Keratinocyte (primary cell): ENCODE measurements at regions not wholly inside any gene's neighbourhood (a gene's known extent, or its start where the extent isn't known, plus 50 kb on each side); places are given as distances from the start of the nearest gene placed in this dataset.

ENCODE experiments used
- DNase-seq: peaks from one replicate; pipeline ENCODE4 v3.0.0-alpha.2; 2011; ENCODE audit warnings: low read depth, missing footprints, low spot score
- FAIRE-seq: peaks from 2 replicates; lab custom pipeline; 2011; peaks lifted over from hg19 to GRCh38; lab: Jason Lieb, UNC
- H2AFZ ChIP-seq: 2 replicates; pipeline ENCODE4 v1.6.0; 2012; ENCODE audit warnings: low read length, control low read depth, inconsistent platforms; ENCODE audit not compliant: control insufficient read depth
- H3K27ac ChIP-seq: 2 replicates; pipeline ENCODE4 v1.5.1; 2011; ENCODE audit warnings: low read length; ENCODE audit not compliant: control insufficient read depth, insufficient read depth
- H3K27me3 ChIP-seq: 3 replicates; pipeline ENCODE4 v1.6.0; 2011; ENCODE audit warnings: low read length; ENCODE audit not compliant: control insufficient read depth, insufficient read depth; ENCODE audit errors: extremely low read depth
- H3K36me3 ChIP-seq, 2 experiments: 2 replicates in 1 of 2; 3 replicates in 1 of 2; pipeline ENCODE4 v1.5.1; 2011; ENCODE audit warnings: low read length in 2 of 2, mild to moderate bottlenecking in 1 of 2; ENCODE audit not compliant: control insufficient read depth in 2 of 2, insufficient read depth in 2 of 2; ENCODE audit errors: extremely low read depth in 1 of 2
- H3K4me1 ChIP-seq: 3 replicates; pipeline ENCODE4 v1.5.1; 2011; ENCODE audit warnings: low read length; ENCODE audit not compliant: control insufficient read depth, insufficient read depth; ENCODE audit errors: extremely low read depth
- H3K4me2 ChIP-seq: 3 replicates; pipeline ENCODE4 v1.6.0; 2011; ENCODE audit warnings: low read depth, low read length; ENCODE audit not compliant: control insufficient read depth, insufficient read depth; ENCODE audit errors: extremely low read depth
- H3K4me3 ChIP-seq, 3 experiments: fragments of 200-600 bp in 1 of 3; sonication (generic) in 1 of 3; 2 replicates in 2 of 3; 3 replicates in 1 of 3; pipeline ENCODE4 v1.5.1; 2011 to 2016; ENCODE audit warnings: low read length in 3 of 3, mild to moderate bottlenecking in 3 of 3, control low read depth in 2 of 3, inconsistent platforms in 1 of 3, low read depth in 1 of 3, mixed read lengths in 1 of 3, mixed run types in 1 of 3, moderate library complexity in 1 of 3; ENCODE audit not compliant: control insufficient read depth in 2 of 3, insufficient read depth in 2 of 3; ENCODE audit errors: extremely low read depth in 1 of 3
- H3K79me2 ChIP-seq: 2 replicates; pipeline ENCODE4 v1.6.0; 2012; ENCODE audit warnings: low read length; ENCODE audit not compliant: control insufficient read depth, insufficient read depth
- H3K9ac ChIP-seq: 3 replicates; pipeline ENCODE4 v1.6.0; 2011; ENCODE audit warnings: low read length; ENCODE audit not compliant: control insufficient read depth, insufficient read depth; ENCODE audit errors: extremely low read depth
- H3K9me1 ChIP-seq: 3 replicates; pipeline ENCODE4 v1.6.0; 2011; ENCODE audit warnings: low read length; ENCODE audit not compliant: control insufficient read depth, insufficient read depth; ENCODE audit errors: extremely low read depth
- H3K9me3 ChIP-seq: 2 replicates; pipeline ENCODE4 v1.5.1; 2012; ENCODE audit warnings: low read depth, low read length; ENCODE audit not compliant: control insufficient read depth
- H4K20me1 ChIP-seq: 3 replicates; pipeline ENCODE4 v1.6.0; 2011; ENCODE audit warnings: low read length; ENCODE audit not compliant: control insufficient read depth, insufficient read depth; ENCODE audit errors: extremely low read depth
- EZH2 ChIP-seq: IDR thresholded peaks from one replicate; pipeline ENCODE4 v1.6.1; 2012; ENCODE audit warnings: inconsistent platforms, mild to moderate bottlenecking, low read length, moderate library complexity
- dilution Hi-C: fragments of 300-500 bp; cut with MboI; formaldehyde crosslinking; loops from one replicate; pipeline ENCODE4 v1.7.0; 2020; ENCODE audit warnings: low sequenced_read_pairs; ENCODE audit not compliant: extremely low pct_ligation_motif_present
- TF ChIP-seq, protein P1 (sequence below), 3 experiments: IDR thresholded peaks in 1 of 3; conservative IDR thresholded peaks in 1 of 3; optimal IDR thresholded peaks in 1 of 3; 2 replicates in 2 of 3; 3 replicates in 1 of 3; pipeline versions ENCODE3 to v1.5.1; 2011; ENCODE audit warnings: low read length in 3 of 3, mild to moderate bottlenecking in 3 of 3, moderate library complexity in 2 of 3, control low read depth in 1 of 3, inconsistent platforms in 1 of 3; ENCODE audit not compliant: insufficient read depth in 2 of 3; ENCODE audit errors: extremely low read depth in 1 of 3

DNA sequence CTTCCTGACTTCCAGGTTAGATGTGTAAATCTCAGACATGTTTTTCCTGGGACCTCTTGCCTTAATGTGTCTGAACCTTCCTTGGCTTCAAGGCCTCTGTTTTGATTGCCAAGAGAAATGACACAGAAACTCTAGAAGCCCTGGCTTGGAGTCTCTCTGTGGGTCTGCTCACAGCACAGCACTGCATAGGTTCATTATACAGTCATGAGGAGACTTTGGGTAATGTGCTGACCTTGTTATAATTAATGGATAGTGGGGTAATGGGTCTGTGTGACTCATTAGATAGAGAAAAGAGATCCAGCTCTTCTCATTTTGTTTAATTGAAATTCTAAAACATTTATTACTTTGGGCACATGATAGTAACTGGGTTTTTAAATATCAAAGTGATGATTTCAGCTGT is 175.8 kb upstream of the GLRA1 start:
- dilution Hi-C loops, result no loop called here
- Histone ChIP-seq H3K9me1 (no peaks in the 10 kb centered on the region), H3K27me3 (no peaks in the 10 kb centered on the region), H3K36me3 (no peaks in the 10 kb centered on the region), H3K4me3 (no peak overlapping the region), H3K9ac (no peak overlapping the region), H3K4me1 (no peaks in the 10 kb centered on the region), H3K79me2 (no peaks in the 10 kb centered on the region), H2AFZ (no peak overlapping the region), H3K4me2 (no peak overlapping the region), H3K9me3 (no peaks in the 10 kb centered on the region), H3K27ac (no peak overlapping the region), H4K20me1 (no peaks in the 10 kb centered on the region)
- FAIRE-seq, result no peak
- TF ChIP-seq, protein P1, sequence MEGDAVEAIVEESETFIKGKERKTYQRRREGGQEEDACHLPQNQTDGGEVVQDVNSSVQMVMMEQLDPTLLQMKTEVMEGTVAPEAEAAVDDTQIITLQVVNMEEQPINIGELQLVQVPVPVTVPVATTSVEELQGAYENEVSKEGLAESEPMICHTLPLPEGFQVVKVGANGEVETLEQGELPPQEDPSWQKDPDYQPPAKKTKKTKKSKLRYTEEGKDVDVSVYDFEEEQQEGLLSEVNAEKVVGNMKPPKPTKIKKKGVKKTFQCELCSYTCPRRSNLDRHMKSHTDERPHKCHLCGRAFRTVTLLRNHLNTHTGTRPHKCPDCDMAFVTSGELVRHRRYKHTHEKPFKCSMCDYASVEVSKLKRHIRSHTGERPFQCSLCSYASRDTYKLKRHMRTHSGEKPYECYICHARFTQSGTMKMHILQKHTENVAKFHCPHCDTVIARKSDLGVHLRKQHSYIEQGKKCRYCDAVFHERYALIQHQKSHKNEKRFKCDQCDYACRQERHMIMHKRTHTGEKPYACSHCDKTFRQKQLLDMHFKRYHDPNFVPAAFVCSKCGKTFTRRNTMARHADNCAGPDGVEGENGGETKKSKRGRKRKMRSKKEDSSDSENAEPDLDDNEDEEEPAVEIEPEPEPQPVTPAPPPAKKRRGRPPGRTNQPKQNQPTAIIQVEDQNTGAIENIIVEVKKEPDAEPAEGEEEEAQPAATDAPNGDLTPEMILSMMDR (optimal IDR thresholded peaks at IDR 0.05 in 1 of 3, IDR thresholded peaks at IDR 0.05 in 1 of 3, conservative IDR thresholded peaks at IDR 0.05 in 1 of 3; ENCODE audit: extremely low read depth in 1 of 3, insufficient read depth in 2 of 3, low read length in 3 of 3), result no peak
- TF ChIP-seq EZH2, result no peak
- no peak for DNase-seq

GRCh38 chr5:152097128-152097527 is 172.5 kb upstream of the GLRA1 start:
- Histone ChIP-seq H4K20me1 (no peaks in the 10 kb centered on the region), H3K27ac (no peak overlapping the region), H3K9me1 (no peaks in the 10 kb centered on the region), H3K79me2 (no peaks in the 10 kb centered on the region), H3K27me3 (no peaks in the 10 kb centered on the region), H3K36me3 (no peaks in the 10 kb centered on the region), H3K4me2 (no peak overlapping the region), H3K9ac (no peak overlapping the region), H3K4me1 (no peaks in the 10 kb centered on the region), H3K4me3 (no peak overlapping the region), H2AFZ (no peak overlapping the region), H3K9me3 (no peaks in the 10 kb centered on the region)
- dilution Hi-C loops, result no loop called here
- FAIRE-seq (no peak), DNase-seq (no peak)
- TF ChIP-seq, protein P1 (optimal IDR thresholded peaks at IDR 0.05 in 1 of 3, IDR thresholded peaks at IDR 0.05 in 1 of 3, conservative IDR thresholded peaks at IDR 0.05 in 1 of 3; ENCODE audit: extremely low read depth in 1 of 3, insufficient read depth in 2 of 3, low read length in 3 of 3), result no peak
- no peak for TF ChIP-seq EZH2
